Neuronal stem cell (in vitro differentiated cells): ENCODE measurements at regions not wholly inside any gene's neighbourhood (a gene's known extent, or its start where the extent isn't known, plus 50 kb on each side); places are given as distances from the start of the nearest gene placed in this dataset.
"Not testable (repeated sequence)": the region's sequence is repeated elsewhere in the genome, so short reads cannot be mapped to it uniquely, and the experiment has no call there.

Experiments
- DNase-seq: peaks from one replicate; pipeline ENCODE4 v3.0.0-alpha.2; 2013; ENCODE audit warnings: low spot score
- H2AFZ ChIP-seq: one replicate; pipeline ENCODE4 v1.6.1; 2013; ENCODE audit warnings: mild to moderate bottlenecking, low read length, inconsistent platforms
- H2AK5ac ChIP-seq: 2 replicates; pipeline ENCODE4 v1.6.1; 2013; ENCODE audit warnings: low read depth, mild to moderate bottlenecking, inconsistent platforms, low read length, moderate library complexity, mixed read lengths
- H2BK120ac ChIP-seq: 2 replicates; pipeline ENCODE4 v1.6.1; 2013; ENCODE audit warnings: low read depth, mild to moderate bottlenecking, inconsistent platforms, low read length, moderate library complexity, mixed read lengths
- H2BK12ac ChIP-seq: one replicate; pipeline ENCODE4 v1.6.1; 2013; ENCODE audit warnings: low read length, inconsistent platforms
- H2BK15ac ChIP-seq: 2 replicates; pipeline ENCODE4 v1.6.1; 2013; ENCODE audit warnings: mild to moderate bottlenecking, low read length, inconsistent platforms, mixed read lengths
- H2BK5ac ChIP-seq: one replicate; pipeline ENCODE4 v1.6.1; 2013; ENCODE audit warnings: inconsistent platforms, mild to moderate bottlenecking, low read length, moderate library complexity
- H3K14ac ChIP-seq: one replicate; pipeline ENCODE4 v1.6.1; 2013; ENCODE audit warnings: low read length, inconsistent platforms
- H3K18ac ChIP-seq: 2 replicates; pipeline ENCODE4 v1.6.1; 2013; ENCODE audit warnings: low read length, inconsistent platforms
- H3K23ac ChIP-seq: 2 replicates; pipeline ENCODE4 v1.6.1; 2013; ENCODE audit warnings: low read depth, mild to moderate bottlenecking, mixed read lengths, low read length, inconsistent platforms; ENCODE audit not compliant: poor library complexity
- H3K27ac ChIP-seq: replicated peaks from 3 replicates; pipeline ENCODE4 v1.5.1; 2013; ENCODE audit warnings: low read length, inconsistent platforms
- H3K27me3 ChIP-seq, 3 experiments: 2 replicates each; pipeline ENCODE4 v1.6.1; 2013; ENCODE audit warnings: low read length in 3 of 3, mild to moderate bottlenecking in 2 of 3, inconsistent platforms in 1 of 3, low read depth in 1 of 3, mixed read lengths in 1 of 3, moderate library complexity in 1 of 3; ENCODE audit not compliant: control insufficient read depth in 3 of 3, insufficient read depth in 3 of 3
- H3K36me3 ChIP-seq, 2 donors: replicated peaks in 1 of 2; 2 replicates each; pipeline ENCODE4 v1.6.1; 2013; ENCODE audit warnings: low read length in 2 of 2; ENCODE audit not compliant: control insufficient read depth in 2 of 2, insufficient read depth in 2 of 2
- H3K4ac ChIP-seq: 2 replicates; pipeline ENCODE4 v1.6.1; 2013; ENCODE audit warnings: inconsistent platforms, mild to moderate bottlenecking, low read length, moderate library complexity
- H3K4me1 ChIP-seq, 2 donors: 1 replicate in 1 of 2; 2 replicates in 1 of 2; pipeline ENCODE4 v1.6.1; 2013; ENCODE audit warnings: low read length in 2 of 2, low read depth in 1 of 2; ENCODE audit not compliant: control insufficient read depth in 2 of 2, insufficient read depth in 1 of 2
- H3K4me2 ChIP-seq: one replicate; pipeline ENCODE4 v1.6.1; 2013; ENCODE audit warnings: mild to moderate bottlenecking, low read length, inconsistent platforms; ENCODE audit not compliant: insufficient read depth, poor library complexity, severe bottlenecking
- H3K4me3 ChIP-seq, 2 donors: 2 replicates each; pipeline ENCODE4 v1.5.1; 2013; ENCODE audit warnings: low read length in 2 of 2, mild to moderate bottlenecking in 2 of 2, inconsistent platforms in 1 of 2, moderate library complexity in 1 of 2
- H3K79me1 ChIP-seq: one replicate; pipeline ENCODE4 v1.6.1; 2013; ENCODE audit warnings: low read depth, mild to moderate bottlenecking, inconsistent platforms, low read length, moderate library complexity
- H3K9ac ChIP-seq: one replicate; pipeline ENCODE4 v1.6.1; 2013; ENCODE audit warnings: mild to moderate bottlenecking, low read depth, low read length, inconsistent platforms; ENCODE audit not compliant: poor library complexity
- H3K9me3 ChIP-seq, 2 donors: replicated peaks in 1 of 2; 2 replicates each; pipeline versions ENCODE3 to v1.6.1; 2013; ENCODE audit warnings: low read length in 2 of 2, mild to moderate bottlenecking in 2 of 2, inconsistent platforms in 1 of 2, low read depth in 1 of 2, mixed read lengths in 1 of 2, moderate library complexity in 1 of 2; ENCODE audit not compliant: control insufficient read depth in 2 of 2, insufficient read depth in 1 of 2
- H4K8ac ChIP-seq: one replicate; pipeline ENCODE4 v1.6.1; 2013; ENCODE audit warnings: low read depth, mild to moderate bottlenecking, inconsistent platforms, low read length, moderate library complexity
- H4K91ac ChIP-seq: one replicate; pipeline ENCODE4 v1.6.1; 2013; ENCODE audit warnings: low read length, low read depth, mild to moderate bottlenecking, inconsistent platforms; ENCODE audit not compliant: poor library complexity
- WGBS, 2 donors: extraction: QIAGEN DNeasy Blood & Tissue Kit; methylation state at CpG; one replicate each; pipeline ENCODE4 v1.1.7; 2013; ENCODE audit warnings: missing lambda C conversion rate in 2 of 2, mixed read lengths in 1 of 2; ENCODE audit not compliant: insufficient read length in 2 of 2, insufficient replicate concordance in 1 of 2; ENCODE audit errors: extremely low coverage in 2 of 2; 5-methylcytosine and 5-hydroxymethylcytosine counted together

DNA sequence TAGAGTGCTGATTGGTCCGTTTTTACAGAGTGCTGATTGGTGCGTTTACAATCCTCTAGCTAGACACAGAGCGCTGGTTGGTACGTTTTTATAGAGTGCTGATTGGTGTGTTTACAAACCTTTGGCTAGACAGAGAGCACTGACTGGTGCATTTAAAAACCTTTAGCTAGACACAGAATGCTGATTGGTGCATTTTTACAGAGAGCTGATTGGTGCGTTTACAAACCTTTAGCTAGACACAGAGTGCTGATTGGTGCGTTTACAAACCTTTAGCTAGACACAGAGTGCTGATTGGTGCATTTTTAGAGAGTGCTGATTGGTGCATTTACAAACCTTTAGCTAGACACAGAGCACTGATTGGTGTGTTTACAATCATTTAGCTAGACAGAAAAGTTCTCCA lies 1430.9 kb upstream of the B3GALT2 start:
- not testable (repeated sequence) for DNase-seq, H3K4ac ChIP-seq, H3K23ac ChIP-seq, H3K79me1 ChIP-seq, H3K27me3 ChIP-seq, H3K18ac ChIP-seq, H2BK120ac ChIP-seq, H3K4me2 ChIP-seq, H2BK12ac ChIP-seq, H2AK5ac ChIP-seq, H3K4me3 ChIP-seq, H3K36me3 ChIP-seq, H3K27ac ChIP-seq, H3K9me3 ChIP-seq, H4K91ac ChIP-seq, H3K9ac ChIP-seq, H3K14ac ChIP-seq, H3K4me1 ChIP-seq, H2BK5ac ChIP-seq, H4K8ac ChIP-seq, H2AFZ ChIP-seq, H2BK15ac ChIP-seq
- no CpG with 5 or more reads among the region's 6 CpGs for WGBS, 2 donors

DNA sequence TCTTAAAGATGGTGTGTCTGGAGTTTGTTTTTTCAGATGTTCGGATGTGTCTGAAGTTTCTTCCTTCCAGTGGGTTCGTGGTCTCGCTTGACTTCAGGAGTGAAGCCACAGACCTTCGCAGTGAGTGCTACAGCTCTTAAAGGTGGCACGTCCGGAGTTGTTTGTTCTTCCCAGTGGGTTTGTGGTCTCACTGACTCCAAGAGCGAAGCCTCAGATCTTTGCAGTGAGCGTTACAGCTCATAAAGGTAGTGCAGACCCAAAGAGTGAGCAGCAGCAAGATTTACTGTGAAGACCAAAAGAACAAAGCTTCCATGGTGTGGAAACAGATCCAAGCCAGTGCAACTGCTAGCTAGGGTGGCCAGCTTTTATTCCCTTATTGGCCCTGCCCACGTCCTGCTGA lies 1430.4 kb upstream of the B3GALT2 start:
- no peak overlapping the region for H2BK120ac ChIP-seq
- H3K23ac ChIP-seq, result no peak overlapping the region
- H3K14ac ChIP-seq, result no peak overlapping the region
- WGBS, 2 donors, result no CpG with 5 or more reads among the region's 9 CpGs
- H3K18ac ChIP-seq, result no peak overlapping the region
- H2BK12ac ChIP-seq, result no peak overlapping the region
- peak overlapping the region; percentile 29 for H2AFZ ChIP-seq
- no peaks in the 10 kb centered on the region for H3K4me1 ChIP-seq
- H4K91ac ChIP-seq, result no peak overlapping the region
- peaks cover 0 to 2% of the 10 kb centered on the region in 2 donors for H3K36me3 ChIP-seq
- H3K4me2 ChIP-seq, result no peak overlapping the region
- H2AK5ac ChIP-seq, result no peak overlapping the region
- H3K27me3 ChIP-seq, result no peaks in the 10 kb centered on the region
- H3K4ac ChIP-seq, result no peak overlapping the region
- H2BK15ac ChIP-seq, result no peak overlapping the region
- H2BK5ac ChIP-seq, result no peak overlapping the region
- no peaks in the 10 kb centered on the region for H3K79me1 ChIP-seq
- DNase-seq, result no peak
- no peaks in the 10 kb centered on the region for H3K9me3 ChIP-seq
- H3K27ac ChIP-seq, result no peak overlapping the region
- no peak overlapping the region for H3K9ac ChIP-seq
- H4K8ac ChIP-seq, result no peak overlapping the region
- H3K4me3 ChIP-seq, result no peak overlapping the region

DNA sequence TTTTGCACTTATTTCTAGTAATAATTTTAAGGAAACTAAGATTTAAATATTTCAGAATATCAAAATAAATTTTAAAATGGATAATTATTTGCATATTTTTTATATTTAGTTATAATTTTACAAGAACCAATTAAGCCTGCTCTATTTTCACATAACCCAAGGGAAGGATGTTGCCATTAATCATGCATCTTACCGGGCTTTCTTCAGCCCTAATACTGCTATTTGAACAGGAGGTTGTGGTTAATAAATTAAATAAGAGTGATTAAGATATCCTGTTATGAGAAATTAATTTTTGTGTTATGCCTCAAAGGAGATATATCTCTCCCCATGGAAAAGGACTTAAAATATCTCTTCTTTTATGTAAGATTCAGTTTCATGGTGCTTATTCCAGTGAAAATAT lies 1415.8 kb upstream of the B3GALT2 start:
- WGBS, 2 donors, result no CpG with 5 or more reads among the region's 1 CpG
- no peak overlapping the region for H2BK120ac ChIP-seq
- no peaks in the 10 kb centered on the region for H3K4me1 ChIP-seq
- no peak overlapping the region for H3K4me2 ChIP-seq
- H3K9ac ChIP-seq, result no peak overlapping the region
- no peak overlapping the region for H3K18ac ChIP-seq
- H3K36me3 ChIP-seq, result no peaks in the 10 kb centered on the region
- H2AK5ac ChIP-seq, result no peak overlapping the region
- no peak overlapping the region for H3K27ac ChIP-seq
- H3K27me3 ChIP-seq, result no peaks in the 10 kb centered on the region
- no peak for DNase-seq
- H3K4ac ChIP-seq, result no peak overlapping the region
- H3K14ac ChIP-seq, result no peak overlapping the region
- no peaks in the 10 kb centered on the region for H3K79me1 ChIP-seq
- H3K4me3 ChIP-seq, result no peak overlapping the region
- no peak overlapping the region for H2BK5ac ChIP-seq
- H2AFZ ChIP-seq, result no peak overlapping the region
- H3K23ac ChIP-seq, result no peak overlapping the region
- H2BK15ac ChIP-seq, result no peak overlapping the region
- H4K91ac ChIP-seq, result no peak overlapping the region
- H2BK12ac ChIP-seq, result no peak overlapping the region
- H3K9me3 ChIP-seq, result no peaks in the 10 kb centered on the region
- H4K8ac ChIP-seq, result no peak overlapping the region

DNA sequence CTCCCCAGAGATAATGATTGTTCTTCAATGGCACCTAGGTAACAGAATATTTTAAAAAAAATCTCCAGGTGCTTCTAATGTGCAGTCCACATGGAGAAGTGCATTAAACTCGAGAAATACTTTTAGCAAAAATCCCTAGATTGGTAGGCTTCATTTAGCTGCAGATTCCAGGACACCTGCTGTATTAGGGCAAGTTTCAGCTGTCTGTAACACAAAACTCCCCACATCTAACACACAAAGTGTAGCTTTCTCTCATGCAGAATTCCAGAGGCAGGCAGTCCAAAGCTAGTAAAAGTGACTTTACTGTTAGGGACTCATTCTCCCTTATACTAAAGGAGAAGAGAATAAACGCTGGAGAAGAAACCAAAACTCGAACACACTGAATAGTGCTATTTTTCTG lies 1414.3 kb upstream of the B3GALT2 start:
- no peak for DNase-seq
- WGBS, 2 donors, result no CpG with 5 or more reads among the region's 3 CpGs
- H2AFZ ChIP-seq, result peak overlapping the region; percentile 10

More for the DNA sequence above, 1414.3 kb upstream of the B3GALT2 start:
- Histone ChIP-seq H3K4me3 (no peak overlapping the region), H2BK120ac (no peak overlapping the region), H3K18ac (no peak overlapping the region), H3K23ac (no peak overlapping the region), H3K27me3 (no peaks in the 10 kb centered on the region), H3K27ac (no peak overlapping the region), H3K4ac (no peak overlapping the region), H3K4me2 (no peak overlapping the region), H4K8ac (no peak overlapping the region), H3K9me3 (no peaks in the 10 kb centered on the region), H2BK15ac (no peak overlapping the region), H2AK5ac (no peak overlapping the region), H4K91ac (no peak overlapping the region), H3K79me1 (no peaks in the 10 kb centered on the region), H2BK5ac (no peak overlapping the region), H3K4me1 (no peaks in the 10 kb centered on the region), H3K36me3 (no peaks in the 10 kb centered on the region), H2BK12ac (no peak overlapping the region), H3K9ac (no peak overlapping the region), H3K14ac (no peak overlapping the region)
